GM18507 (cell line): ENCODE measurements at regions not wholly inside any gene's neighbourhood (a gene's known extent, or its start where the extent isn't known, plus 50 kb on each side); places are given as distances from the start of the nearest gene placed in this dataset.

Experiments
- DNase-seq: peaks from one replicate; pipeline ENCODE4 v3.0.0; 2011; ENCODE audit warnings: low read depth; ENCODE audit not compliant: insufficient read length; ENCODE audit errors: extremely low spot score
- FAIRE-seq: peaks from 2 replicates; lab custom pipeline; 2011; peaks lifted over from hg19 to GRCh38; lab: Jason Lieb, UNC

DNA sequence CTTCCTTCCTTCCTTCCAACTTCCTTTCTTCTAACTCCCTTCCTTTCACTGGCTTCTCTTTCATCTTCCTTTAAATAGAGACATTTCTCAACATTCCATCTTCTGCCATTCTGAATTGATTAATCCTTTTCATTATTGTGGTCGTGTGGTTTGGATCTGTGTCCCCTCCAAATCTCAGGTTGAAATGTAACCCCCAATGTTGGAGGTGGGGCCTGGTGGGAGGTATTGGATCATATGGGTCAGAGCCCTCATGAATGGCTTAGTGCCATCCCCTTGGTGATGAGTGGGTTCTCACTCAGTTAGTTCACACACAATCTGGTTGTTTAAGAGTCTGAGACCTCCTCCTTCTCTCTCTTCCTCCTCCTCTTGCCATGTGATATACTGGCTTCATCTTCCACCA is 130.9 kb upstream of the SV2C start:
- no peak for FAIRE-seq
- DNase-seq, result no peak

DNA sequence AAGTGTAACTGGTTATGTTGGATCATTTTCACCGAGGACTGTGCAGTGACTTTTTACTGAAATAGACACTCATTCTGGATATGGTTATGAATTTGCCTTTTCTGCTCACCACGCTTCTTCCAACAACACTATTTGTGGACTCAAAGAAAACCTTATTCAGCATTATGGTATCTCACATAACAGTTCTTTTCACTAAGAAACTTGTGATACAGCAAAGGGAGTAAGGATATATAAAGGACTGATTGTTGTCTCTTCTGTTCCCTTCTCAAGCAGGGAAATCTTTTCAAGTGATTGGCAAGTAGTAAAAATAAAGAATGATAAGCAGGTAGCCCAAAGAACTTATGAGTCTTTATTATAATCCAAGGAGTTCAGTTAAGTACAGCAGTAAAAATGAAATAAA is 131.5 kb upstream of the SV2C start:
- FAIRE-seq (no peak), DNase-seq (no peak)

DNA sequence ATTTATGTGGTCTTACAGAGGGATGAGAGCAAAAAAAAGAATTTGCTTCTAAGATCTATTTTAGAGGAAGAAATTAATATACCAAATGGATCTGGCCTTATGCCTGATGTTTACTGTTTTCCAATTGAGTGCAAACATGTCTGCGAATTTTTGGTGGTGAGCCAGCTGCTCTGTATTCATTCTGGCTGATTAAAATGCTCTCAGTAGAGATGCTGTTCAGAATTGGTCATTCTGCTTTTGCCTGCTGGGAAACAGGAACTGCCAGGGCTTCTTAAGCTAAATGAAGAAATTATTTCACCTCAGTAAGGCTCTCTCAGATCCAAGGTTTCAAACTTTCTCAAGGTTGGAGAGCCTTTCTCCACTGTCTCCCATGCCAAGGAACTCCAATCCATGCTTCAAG is 132.0 kb upstream of the SV2C start:
- FAIRE-seq (no peak), DNase-seq (no peak)

DNA sequence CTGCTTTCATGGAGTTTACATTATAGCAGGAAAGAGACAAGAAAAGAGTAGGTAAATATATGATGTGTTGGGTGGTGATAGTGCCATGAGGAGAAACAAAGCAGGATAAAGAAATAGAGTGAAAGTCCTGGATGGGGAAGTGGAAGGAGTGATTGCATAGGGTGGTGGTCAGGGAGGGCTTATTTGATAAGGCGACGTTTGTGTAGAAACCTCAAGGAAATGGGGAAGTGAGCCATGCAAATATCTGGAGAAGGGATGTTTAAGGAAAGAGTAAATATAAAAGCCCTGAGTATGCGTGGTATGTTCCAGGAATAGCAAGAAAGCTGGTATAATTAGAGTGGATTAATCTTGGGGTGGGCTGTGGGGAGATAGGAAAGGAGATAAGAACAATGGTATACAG is 134.7 kb upstream of the SV2C start:
- FAIRE-seq (no peak), DNase-seq (no peak)

DNA sequence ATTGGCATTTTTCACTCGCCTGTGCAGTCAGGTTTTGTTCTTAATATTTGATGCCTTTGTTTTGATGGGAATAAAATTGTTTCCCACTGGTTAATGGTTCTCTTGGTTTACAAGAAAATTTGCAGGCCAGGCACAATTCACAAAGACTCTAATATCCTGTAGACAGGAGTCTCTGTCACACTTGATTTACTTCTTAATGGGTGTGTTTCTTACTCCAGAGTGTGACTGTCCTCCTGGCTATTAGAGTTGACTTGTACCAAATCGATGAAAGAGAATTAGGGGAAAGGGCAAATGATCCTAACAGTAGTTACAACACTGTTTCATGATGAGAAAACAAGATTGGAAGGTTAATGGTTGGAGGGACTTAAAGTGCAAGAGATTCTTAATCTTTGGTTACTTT is 142.8 kb upstream of the SV2C start:
- no peak for FAIRE-seq
- no peak for DNase-seq

DNA sequence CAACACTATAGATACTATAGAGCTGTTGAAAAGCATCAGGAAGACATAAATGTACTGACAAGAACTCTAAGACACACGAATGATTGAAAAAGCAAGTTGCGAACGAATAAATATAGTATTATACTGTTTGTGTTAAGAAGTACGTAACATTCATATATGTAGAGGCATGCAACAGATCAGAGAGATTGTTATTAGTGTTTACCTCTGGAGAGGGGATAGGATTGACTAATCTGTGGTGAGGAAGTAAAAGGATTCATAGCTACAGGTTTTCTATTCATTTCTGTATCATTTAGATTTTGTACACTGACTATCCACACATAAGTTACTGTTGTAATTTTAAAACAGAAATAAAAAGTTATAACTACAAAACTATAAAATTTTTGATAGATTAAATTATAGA is 147.6 kb upstream of the SV2C start:
- FAIRE-seq, result no peak
- no peak for DNase-seq

DNA sequence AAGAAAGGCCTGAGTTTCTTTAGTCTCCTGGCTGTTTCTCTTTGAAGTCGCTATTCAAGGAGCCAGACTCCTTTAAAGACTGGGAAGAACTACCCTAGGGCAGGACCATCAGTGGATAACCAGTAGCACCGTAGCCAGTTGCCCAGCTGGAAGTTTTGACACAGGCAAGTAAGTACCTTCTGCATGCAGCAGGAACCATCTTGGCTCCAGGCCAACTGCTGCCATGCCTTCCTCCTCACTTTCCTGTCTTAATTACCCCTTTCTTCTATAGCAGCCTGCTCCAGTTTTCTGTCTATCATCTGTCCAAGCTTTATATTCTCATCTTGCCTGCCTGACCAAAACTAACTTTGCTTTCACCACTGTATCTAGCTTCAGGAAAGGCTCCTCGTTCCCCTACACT is 149.7 kb upstream of the SV2C start:
- DNase-seq (no peak), FAIRE-seq (no peak)

DNA sequence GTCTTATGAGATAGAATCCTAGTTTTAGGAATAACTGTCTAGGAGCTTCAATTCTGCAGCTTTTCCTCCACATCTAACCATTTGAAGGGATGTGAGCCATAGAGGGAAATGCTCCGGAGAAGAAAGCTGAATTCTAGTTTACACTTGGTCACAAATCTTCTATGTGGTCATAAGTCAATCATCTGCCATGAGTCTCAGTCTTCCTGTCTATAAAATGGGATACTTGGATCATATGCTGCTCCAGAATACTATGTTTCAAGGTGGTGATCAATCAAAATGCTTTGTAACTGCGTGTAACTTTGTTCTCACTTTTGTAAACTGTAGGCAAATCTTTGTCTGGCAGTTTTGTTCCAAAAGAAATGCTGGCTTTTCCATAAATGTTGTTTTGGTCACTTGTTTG is 152.0 kb upstream of the SV2C start:
- DNase-seq, result no peak
- FAIRE-seq, result no peak

DNA sequence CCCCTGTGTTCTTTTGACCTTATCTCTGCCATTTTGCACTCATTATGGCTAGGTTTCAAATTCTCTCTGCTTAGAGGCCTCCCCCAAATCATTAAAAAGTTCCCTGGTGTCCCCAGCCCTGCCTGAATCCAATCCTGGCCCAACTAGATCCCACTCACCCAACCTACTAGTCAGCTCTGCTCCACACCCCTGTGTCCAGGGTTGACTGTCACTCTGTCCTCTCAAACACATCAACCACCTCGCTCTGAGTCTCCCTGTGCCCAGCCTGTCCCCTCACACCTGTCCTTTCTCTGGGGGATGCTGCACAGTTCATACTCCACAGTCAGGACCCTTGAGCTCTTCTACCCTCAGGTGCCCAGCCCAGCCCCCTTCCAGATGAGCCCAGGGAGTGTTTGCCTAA is 154.2 kb upstream of the SV2C start:
- DNase-seq, result no peak
- FAIRE-seq, result no peak

DNA sequence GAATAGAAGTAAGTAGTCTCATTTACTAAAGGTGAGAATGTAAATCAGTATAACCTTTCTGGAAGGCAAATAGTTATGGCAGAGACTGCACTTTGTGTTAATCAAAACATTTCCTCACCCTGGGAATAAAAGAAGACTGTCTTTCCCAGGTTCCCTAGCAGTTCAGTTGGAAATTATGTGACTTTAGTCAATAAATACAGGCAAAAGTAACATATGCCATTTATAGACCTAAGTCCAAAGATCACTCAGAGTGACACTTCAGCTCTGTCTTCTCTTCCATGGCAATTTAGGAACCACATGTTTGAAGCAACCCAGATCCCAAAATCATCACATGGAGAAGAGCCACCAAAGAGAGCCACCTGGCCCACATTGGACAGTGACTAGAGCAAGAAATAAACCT is 160.7 kb upstream of the SV2C start:
- DNase-seq (no peak), FAIRE-seq (no peak)

DNA sequence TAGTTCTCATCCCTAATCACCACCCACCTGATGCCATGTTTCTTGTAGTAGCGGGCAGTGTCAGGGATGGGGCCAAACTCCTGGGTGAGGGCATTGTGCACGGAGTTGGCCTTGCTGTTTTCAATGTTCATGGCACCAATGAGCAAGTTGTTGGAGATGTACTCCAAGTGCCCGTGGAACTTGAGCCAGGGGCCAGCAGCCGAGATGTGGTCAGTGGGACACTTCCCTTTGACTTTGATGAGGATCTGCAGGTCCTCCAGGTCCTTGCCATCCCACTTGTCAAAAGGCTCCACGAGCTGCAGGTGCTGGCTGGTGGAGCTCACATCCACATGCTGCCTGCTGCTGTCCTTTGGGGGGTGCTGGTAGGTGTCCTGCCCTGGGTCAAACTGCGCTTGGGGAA is 162.2 kb upstream of the SV2C start:
- DNase-seq (no peak), FAIRE-seq (no peak)

DNA sequence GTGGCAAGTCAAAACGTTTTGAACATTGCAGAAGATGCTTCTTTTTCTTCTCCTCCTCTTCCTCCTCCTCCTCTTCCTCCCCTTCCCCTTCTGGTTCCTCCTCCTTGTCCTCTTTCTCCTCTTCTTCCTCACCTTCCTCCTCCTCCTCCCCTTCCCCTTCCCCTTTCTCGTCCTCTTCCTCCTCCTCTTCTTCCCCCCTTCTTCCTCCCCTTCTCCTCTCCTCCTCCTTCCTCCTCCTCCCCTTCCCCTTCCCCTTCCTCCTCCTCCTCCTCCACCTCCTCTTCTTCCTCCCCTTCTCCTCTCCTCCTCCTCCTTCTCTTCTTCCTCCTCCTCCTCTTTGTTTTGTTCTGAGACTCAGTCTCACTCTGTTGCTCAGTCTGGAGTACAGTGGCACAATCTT is 167.0 kb upstream of the SV2C start:
- DNase-seq (no peak), FAIRE-seq (no peak)

DNA sequence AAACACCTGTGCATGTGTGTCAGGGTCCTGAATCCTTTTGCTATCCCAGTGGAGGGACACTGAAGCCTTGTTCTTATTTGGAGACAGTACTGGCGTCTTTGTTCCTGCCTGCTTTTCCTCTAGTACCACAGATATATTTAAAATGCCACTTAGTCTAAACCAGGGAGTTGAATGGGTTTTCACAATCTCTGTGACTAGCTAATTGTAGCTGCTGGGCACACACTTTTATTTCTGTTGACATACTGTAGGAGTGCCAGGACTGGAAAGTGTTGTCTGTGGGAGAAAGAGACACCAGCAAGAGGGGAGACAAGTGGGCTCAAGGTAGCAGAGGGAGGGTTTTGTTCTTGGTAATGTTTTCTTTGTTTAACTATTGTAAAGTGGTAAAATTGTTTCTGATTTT is 174.0 kb upstream of the SV2C start:
- DNase-seq (no peak), FAIRE-seq (no peak)

DNA sequence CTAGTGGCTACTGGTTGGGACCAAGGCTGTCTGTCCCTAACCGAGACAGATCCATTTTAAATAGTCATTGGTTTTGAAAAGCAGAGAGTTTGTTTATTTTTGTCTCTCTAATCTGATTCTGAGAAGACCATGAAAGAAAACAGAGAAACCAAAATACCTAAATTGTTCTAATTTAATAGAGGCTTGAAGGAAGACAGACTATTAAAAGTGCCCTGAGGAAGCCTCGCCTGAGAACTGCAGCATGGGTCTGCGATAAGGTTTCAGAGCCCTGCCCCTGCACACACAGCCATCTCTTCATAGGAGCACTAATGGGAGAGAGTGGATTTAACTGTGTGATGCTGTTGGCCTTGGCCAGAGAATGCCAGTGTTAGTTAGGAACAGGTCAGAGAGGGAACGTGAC is 175.5 kb upstream of the SV2C start:
- DNase-seq (no peak), FAIRE-seq (no peak)

DNA sequence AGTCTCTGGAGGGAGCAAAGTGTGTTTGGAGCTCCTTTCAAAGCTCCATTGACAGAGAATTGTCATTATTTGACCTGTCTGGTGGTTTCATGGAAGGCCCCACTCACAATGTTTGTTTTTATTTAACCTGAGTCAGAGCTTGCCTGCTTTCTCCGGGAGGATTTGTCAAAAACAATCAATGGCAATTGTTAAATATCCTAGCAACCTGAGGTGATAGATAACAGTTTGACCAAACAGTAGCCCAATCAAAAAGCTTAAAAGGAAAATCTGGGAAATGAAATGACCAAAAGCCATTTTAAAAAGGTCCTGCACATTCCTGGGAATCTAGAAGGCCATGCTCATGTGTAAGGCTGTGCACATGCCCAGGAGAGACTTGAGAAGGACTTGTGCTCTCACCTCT is 177.2 kb upstream of the POC5 start:
- FAIRE-seq (no peak), DNase-seq (no peak)

DNA sequence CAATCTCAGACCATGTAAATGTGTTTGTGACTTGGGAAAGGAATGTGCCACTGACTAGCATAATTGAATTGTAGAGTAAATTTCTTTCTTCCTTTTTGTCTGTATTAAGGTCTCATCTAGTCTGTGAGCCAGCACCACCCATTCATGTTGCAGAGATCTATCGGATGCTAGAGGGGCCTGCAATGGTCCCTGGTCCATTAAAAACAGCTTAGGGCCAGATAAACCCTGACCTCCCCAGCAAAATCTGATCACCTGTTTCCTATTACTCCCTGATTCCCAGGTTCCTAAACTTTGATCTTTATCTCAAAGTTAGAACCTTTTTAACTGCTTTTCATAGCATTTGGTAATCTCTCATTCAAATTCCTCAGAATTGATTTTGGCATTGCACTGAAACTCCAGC is 174.5 kb upstream of the POC5 start:
- DNase-seq, result no peak
- no peak for FAIRE-seq

DNA sequence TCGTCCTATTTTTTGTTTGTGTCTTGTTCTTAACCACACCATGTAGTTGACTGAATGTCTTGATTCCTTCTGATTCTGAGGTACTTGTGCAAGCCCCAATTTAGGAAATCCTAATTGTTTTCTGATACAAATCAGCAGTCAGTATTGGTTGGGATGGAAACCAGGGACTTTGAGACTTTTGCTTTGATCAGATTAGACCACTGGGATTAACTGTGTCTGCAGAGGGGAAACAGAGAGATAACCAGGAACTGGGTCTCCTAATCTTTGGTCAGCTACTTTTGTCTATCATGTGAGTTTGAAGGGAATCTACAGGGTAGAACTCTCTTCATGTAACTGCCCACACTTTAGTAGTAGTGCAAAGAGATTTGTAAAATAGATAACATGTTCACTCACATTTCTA is 173.8 kb upstream of the POC5 start:
- no peak for DNase-seq

DNA sequence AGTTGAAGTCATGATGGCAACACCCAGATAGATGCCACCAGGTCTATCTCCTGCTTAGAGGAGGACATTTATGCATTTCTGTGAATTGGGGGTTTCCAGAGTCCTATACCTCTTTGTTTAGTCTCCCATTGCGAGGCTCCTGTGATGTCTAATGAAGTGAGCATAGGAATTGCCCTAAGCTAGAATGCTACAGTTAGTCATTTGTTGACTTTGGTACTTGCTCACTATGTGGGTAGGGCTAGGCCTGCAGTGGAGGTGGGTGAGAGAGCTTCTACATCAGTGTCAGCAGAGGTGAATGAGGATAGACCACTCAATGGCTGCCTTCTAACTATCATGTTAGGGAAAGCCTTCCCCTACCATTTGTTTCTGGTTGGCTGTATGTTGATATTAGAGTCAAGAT is 173.3 kb upstream of the POC5 start:
- DNase-seq (no peak), FAIRE-seq (no peak)

More for the DNA sequence above, 173.8 kb upstream of the POC5 start:
- no peak for FAIRE-seq

DNA sequence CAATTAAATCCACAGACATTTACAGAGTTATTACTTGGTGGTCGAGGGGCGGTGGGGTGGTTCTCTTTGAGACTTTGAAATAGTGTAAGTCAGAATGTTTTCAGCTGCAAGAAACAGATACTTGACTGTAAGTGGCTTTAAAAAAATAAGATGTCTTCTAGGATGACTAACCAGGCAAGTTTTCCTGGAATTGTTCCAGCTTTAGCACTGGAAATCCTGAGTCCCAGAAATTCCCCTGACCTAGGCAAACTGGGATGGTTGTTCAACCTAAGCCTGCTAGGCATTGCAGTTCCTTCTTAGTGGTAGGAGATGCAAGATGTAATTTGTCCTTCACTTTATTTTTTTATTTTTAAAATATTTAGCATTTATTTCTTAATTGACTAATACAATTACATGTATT is 169.5 kb upstream of the POC5 start:
- no peak for DNase-seq
- no peak for FAIRE-seq

DNA sequence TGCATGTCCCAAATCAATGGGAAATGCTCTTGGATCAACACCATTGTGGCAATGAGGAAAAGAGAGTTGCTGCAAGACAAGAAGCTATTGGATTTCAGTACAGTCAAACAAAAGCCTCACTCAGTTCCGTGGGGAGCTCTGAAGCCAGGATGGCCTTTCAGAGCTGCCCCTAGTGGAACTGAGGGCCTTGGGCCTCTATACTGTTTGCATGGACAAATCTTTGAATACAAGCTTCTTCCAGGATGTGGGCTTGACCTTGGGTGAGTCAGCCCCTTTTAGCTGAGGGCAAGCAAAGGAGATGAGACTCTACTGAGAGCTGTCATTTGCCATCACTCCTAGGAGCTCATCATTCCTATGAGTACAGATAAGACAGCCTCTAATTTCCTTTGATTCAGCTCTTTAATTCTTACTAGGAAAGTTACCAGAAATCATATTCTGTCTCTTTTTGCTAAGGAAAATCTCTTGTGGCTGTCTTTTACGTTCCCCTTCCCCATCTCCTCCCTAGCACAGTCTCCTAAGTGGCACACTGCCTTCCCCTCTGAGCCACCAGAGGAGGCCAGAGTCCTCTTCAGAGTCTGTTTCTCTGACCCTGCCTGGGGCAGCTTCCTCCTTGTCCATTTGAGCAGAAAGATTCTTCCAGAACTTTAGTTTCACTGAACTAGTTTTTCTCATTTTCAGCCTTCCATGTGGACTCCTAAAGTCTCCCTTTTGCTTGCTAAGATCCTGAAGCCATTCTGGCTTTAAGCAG is 168.8 kb upstream of the POC5 start:
- DNase-seq (no peak), FAIRE-seq (no peak)

DNA sequence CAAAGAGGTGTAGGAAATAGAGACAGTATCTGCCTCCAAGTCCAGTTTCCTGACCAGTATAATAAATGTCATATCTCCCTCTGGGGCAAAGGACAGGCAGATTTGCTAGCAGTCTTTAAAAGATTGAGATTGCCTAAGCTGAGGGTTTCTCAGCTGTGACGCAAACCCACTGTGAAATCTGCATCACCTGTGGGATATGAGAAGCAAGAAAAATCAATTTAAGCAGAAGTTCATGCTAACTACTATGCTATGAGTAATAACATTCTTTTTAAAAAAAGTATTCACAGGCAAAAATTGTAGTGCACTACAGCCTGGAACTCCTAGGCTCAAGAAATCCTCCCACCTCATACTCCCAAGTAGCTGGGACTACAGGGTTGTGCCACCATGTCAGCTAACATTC is 168.1 kb upstream of the POC5 start:
- DNase-seq, result no peak
- FAIRE-seq, result no peak

DNA sequence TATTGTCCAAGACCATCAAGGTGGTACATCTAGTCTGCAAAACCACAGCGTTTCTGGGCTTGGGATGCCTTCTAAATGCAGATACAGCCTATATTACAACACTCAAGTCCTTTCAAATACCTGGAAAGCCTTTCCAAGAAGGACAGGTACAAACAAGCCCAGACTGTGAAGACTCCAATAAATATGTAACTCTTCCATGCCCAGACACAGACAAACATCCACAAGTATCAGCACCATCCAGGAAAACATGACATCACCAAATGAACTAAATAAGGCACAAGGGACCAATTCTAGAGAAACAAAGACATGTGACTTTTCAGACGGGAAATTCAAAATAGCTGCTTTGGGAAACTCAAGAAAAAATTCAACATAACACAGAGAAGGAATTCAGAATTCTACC is 152.7 kb upstream of the POC5 start:
- FAIRE-seq (no peak), DNase-seq (no peak)
